PC-3 (cell line): ENCODE measurements at regions not wholly inside any gene's neighbourhood (a gene's known extent, or its start where the extent isn't known, plus 50 kb on each side); places are given as distances from the start of the nearest gene placed in this dataset.

ENCODE experiments used
- CTCF ChIP-seq: fragments of 300-600 bp; sonication (generic); conservative IDR thresholded peaks from 2 replicates; pipeline ENCODE4 v1.5.1; 2017; ENCODE audit warnings: antibody characterized with exemption, low read depth, mild to moderate bottlenecking, low read length
- EZH2 ChIP-seq: fragments of 300-600 bp; sonication (generic); IDR thresholded peaks from one replicate; pipeline ENCODE4 v1.6.1; 2017; ENCODE audit warnings: antibody characterized with exemption, mild to moderate bottlenecking, low read length; ENCODE audit not compliant: unreplicated experiment
- EZH2phosphoT487 ChIP-seq: fragments of 300-600 bp; sonication (generic); IDR thresholded peaks from 2 replicates; pipeline ENCODE4 v1.6.1; 2018; ENCODE audit warnings: mild to moderate bottlenecking, antibody characterized with exemption, low read length, borderline replicate concordance

GRCh38 chr6:22099231-22099630, 197.6 kb downstream of the PRL start:
- TF ChIP-seq EZH2, result no peak
- no peak for TF ChIP-seq CTCF
- TF ChIP-seq EZH2phosphoT487, result no peak
